ENCODE measurements at regions not wholly inside any gene's neighbourhood (a gene's known extent, or its start where the extent isn't known, plus 50 kb on each side); places are given as distances from the start of the nearest gene placed in this dataset.
A peak's percentile ranks its signal among the peaks of the same experiment; 100 is the strongest.

DNA sequence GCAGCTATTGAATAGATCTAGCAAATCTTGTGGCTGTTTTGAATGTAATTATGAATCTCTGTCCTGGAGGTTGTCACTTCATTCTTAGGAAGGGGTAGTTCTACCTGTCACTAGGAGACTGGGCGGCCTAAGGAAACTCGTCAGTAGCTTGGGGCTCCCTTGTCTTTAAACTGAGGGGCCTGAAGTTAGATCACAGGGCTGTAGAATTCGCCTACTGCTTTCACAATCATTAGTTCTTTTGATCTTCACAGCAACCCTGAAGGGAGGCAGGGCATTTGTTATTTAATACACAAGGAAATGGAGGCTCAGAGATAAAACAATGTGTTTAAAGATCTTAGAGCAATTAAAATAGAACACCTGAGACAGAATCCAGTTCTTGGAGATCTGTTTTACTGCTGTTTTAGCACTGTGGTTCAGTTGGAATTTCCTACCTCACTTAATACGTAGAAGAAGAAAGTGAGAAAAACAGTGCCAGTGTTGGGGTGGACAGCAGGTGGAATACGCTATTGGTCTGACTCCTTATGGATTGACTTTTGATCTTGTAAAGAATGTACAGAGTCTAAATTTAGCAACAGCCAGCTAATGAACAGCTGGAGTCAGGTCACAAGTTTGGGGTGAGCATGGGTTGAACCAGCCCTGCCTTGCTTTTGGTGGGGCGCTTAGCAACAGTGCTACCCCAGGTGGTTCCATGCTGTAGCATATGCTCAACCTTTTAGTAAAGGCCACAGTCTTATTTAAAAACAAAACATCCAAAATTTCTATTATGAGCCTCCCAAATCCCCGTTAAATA is 71.4 kb upstream of the BHLHE40 start:
- FAIRE-seq = no peak
- no peak overlapping the region for H3K4me2 ChIP-seq (ENCODE audit: insufficient read depth, low read length)
- POLR2A ChIA-PET = interaction anchor here (0.8 to 1.7 kb wide), 4 partner anchors 8 to 145 kb away, joined by 3 to 5 read pairs (median 4); no protein-coding TSS in a partner anchor
- no peaks in the 10 kb centered on the region for H3K9me3 ChIP-seq (replicated peaks; ENCODE audit: control insufficient read depth, insufficient read depth, low read depth, low read length)
- no peak overlapping the region for H3K27ac ChIP-seq (ENCODE audit: extremely low read depth, low read depth, low read length)
- H4K20me1 ChIP-seq (replicated peaks; ENCODE audit: control insufficient read depth, insufficient read depth, low read length) = no peaks in the 10 kb centered on the region
- CTCF ChIA-PET (ENCODE audit: low intra/inter-chr PET ratio) = no interaction called here
- TF ChIP-seq RFX1 (IDR thresholded peaks at IDR 0.05) = peak; percentile 24; the same call in 1 of the 2 replicates
- no peak for TF ChIP-seq PHB2 (IDR thresholded peaks at IDR 0.05; ENCODE audit: low read depth)
- TF ChIP-seq, protein P1, sequence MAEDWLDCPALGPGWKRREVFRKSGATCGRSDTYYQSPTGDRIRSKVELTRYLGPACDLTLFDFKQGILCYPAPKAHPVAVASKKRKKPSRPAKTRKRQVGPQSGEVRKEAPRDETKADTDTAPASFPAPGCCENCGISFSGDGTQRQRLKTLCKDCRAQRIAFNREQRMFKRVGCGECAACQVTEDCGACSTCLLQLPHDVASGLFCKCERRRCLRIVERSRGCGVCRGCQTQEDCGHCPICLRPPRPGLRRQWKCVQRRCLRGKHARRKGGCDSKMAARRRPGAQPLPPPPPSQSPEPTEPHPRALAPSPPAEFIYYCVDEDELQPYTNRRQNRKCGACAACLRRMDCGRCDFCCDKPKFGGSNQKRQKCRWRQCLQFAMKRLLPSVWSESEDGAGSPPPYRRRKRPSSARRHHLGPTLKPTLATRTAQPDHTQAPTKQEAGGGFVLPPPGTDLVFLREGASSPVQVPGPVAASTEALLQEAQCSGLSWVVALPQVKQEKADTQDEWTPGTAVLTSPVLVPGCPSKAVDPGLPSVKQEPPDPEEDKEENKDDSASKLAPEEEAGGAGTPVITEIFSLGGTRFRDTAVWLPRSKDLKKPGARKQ (CRISPR knock-in tag; IDR thresholded peaks at IDR 0.05) = 0 out of 2 replicates have a peak, but pooled peaks have one; percentile 14
- no peak for DNase-seq (ENCODE audit: extremely low read depth in 1 of 4, low spot score in 3 of 4)
- H3K4me3 ChIP-seq = no peak overlapping the region
- in situ Hi-C loops (cut with MboI) = no loop called here
- WGBS (ENCODE audit: insufficient coverage, low coverage, missing lambda C conversion rate) = 86% methylated on average over 7 of the region's 7 CpGs
- H3K27me3 ChIP-seq (ENCODE audit: control insufficient read depth in 2 of 2, insufficient read depth in 2 of 2, low read length in 2 of 2) = no peaks in the 10 kb centered on the region
- H3K36me3 ChIP-seq (ENCODE audit: control insufficient read depth, insufficient read depth, low read length) = no peaks in the 10 kb centered on the region
- no peak for ATAC-seq
- BruUV-seq (replicated peaks) = no TSS peak
- intact Hi-C loops (cut with micrococcal nuclease) = no loop called here
- no peaks in the 10 kb centered on the region for H3K79me2 ChIP-seq (ENCODE audit: control insufficient read depth, insufficient read depth, low read length)
- H3K9me1 ChIP-seq (ENCODE audit: control insufficient read depth, insufficient read depth, low read length) = no peaks in the 10 kb centered on the region
- H3K9ac ChIP-seq (ENCODE audit: insufficient read depth in 1 of 2, low read depth in 2 of 2, low read length in 2 of 2) = no peak overlapping the region
- H3K4me1 ChIP-seq (replicated peaks in 1 of 2; ENCODE audit: control insufficient read depth in 2 of 2, insufficient read depth in 2 of 2, low read length in 2 of 2) = peaks cover 0 to 5% of the 10 kb centered on the region in 2 experiments; a peak in 3 of 5 replicates
- no peak overlapping the region; the same call in 1 of the 2 replicates for H2AFZ ChIP-seq (ENCODE audit: low read depth, low read length)
